DOHH2 (cell line): ENCODE measurements at regions not wholly inside any gene's neighbourhood (a gene's known extent, or its start where the extent isn't known, plus 50 kb on each side); places are given as distances from the start of the nearest gene placed in this dataset.

Source experiments
- CTCF ChIP-seq: fragments of 200-600 bp; sonication (generic); IDR thresholded peaks from one replicate; pipeline ENCODE4 v1.5.1; 2014; ENCODE audit warnings: antibody characterized with exemption, mild to moderate bottlenecking, low read depth, low read length; ENCODE audit not compliant: poor library complexity, severe bottlenecking
- EZH2phosphoT487 ChIP-seq: fragments of 200-600 bp; sonication (generic); IDR thresholded peaks from 2 replicates; pipeline ENCODE4 v1.6.1; 2017; ENCODE audit warnings: borderline replicate concordance, mild to moderate bottlenecking, antibody characterized with exemption, low read length, moderate library complexity, mixed read lengths

- TF ChIP-seq CTCF (no peak), EZH2phosphoT487 (no peak)
Observed at GRCh38 chr7:41219276-41219675, 483.6 kb downstream of the INHBA start.
